Left renal cortex interstitium (tissue), 4 donors: ENCODE measurements at regions not wholly inside any gene's neighbourhood (a gene's known extent, or its start where the extent isn't known, plus 50 kb on each side); places are given as distances from the start of the nearest gene placed in this dataset.

Experiments
- DNase-seq, 4 donors: peaks; one replicate each; pipeline ENCODE4 v3.0.0-alpha.2; 2013; ENCODE audit warnings: low read depth in 4 of 4, low spot score in 2 of 4, missing footprints in 1 of 4

DNA sequence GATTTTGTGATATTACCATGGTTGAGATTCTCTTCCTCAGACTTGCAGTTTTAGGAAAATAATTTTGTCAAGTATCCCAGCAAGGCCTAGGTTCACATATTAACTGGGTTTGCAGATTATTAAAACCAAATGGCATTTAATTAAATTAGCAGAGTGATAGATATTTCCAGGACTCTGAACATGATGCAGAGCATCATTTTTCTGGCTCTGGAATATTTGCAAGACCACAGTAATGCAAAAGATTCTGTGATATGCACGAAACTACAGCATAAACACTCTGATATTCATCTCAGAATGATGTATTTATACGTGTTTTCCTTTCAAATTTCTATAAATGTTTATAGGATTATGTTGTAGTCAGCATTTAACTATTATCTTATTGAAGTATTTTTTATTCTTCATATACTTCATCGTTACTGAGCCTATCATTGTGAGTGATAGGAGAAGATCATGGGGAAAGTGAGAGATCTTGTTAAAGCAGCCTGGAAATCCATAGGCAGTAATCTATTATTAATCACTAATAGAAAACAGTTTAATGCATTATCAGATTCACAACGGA is 1245.6 kb downstream of the OTOL1 start:
- no peak for DNase-seq

DNA sequence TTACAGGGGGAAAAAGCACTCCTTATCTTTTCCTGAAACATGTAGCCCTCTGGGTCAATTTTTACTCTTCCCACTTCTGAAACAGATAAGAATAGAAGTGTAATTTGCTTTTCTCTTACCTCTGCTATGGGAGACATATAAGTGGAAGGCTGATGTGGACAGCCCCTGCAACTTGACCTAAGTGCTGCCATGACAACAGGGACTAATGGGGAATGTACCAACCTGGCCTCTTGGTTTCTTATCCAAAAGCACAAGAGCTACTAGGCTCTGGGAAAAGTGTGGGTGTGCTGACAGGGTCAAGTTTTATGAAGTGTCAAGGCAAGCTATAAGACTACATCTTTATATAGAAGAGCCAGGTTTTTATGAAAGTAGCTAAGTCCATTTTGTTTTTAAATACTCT is 1246.5 kb downstream of the OTOL1 start:
- no peak for DNase-seq

DNA sequence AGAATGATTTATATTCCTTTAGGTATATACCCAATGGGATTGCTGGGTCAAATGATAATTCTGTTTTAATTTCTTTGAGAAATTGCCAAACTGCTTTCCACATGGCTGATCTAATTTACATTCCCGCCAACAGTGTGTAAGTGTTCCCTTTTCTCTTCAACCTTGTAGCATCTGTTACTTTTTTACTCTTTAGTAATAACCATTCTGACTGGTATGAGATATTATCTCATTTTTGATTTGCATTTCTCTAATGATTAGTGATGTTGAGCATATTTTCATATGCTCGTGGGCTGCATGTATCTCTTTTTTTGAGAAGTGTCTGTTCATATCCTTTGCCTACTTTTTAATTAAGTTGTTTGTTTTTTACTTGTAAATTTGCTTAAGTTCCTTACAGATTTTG is 1264.2 kb downstream of the OTOL1 start:
- DNase-seq, result no peak

DNA sequence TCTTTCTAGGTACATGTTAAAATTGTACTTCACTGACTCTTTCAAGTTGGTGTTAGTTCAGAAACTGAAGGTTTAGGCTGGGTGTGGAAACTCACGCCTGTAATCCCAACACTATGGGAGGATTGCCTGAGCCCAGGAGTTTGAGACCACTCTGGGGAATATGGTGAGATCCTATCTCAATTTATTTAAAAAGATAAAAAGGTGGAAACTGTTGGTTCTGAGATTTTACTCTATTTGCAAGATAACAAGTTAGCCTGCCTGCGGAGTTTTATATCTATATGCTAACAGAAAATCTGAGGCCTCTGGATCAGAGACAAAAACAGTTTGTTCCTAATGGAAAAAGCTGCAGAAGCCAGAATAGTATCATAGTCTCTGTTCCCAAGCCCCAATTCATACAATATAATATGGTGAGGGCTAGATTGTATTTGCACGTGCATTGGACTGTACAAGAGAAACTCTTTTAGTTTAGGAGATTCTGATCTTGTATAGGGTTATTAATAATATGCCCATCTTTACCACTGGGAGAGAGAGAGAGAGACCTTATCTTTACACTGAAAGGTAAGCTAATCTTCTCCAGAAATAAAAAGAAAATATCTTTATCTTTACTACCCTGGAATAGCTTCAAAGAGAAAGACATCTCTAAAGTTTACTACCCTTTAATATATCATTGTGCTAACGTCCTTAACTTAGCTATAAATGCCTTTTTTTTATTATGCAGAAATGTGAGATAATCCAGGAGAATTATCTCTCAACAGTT is 1267.6 kb downstream of the OTOL1 start:
- peak in 1 of 4 donors; percentile 0 for DNase-seq

DNA sequence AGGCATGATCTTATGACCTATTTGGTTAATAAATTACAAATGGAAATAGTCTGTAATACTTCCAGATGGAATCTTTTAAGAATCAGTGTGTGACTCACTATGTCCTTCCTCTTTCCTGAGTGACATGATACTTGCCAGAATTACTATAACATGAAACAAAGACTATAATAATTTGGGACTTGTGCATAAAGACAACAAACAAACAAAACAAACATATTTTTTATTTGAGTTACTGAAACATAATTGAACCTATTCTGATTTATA is 1268.1 kb downstream of the OTOL1 start:
- DNase-seq, result no peak

DNA sequence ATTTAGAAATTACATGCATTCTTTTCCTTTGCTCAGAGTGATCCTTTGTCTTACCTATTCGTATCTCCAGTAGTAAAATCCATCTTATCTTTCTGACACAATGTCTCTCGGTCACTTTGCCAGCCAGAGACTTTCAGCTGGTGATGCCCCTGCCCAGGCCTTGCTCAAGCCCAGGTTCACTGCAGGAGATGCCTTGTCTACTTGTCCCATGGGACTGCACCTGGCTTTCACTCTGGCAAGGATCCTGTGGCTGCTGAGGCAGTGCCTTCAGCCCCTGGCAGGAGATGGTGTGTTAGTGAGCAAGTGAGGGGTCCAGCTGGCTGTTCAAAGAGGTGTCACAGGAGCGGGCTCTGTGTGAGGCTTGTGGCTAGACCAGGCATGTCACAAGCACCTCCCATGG is 1268.9 kb downstream of the OTOL1 start:
- no peak for DNase-seq

DNA sequence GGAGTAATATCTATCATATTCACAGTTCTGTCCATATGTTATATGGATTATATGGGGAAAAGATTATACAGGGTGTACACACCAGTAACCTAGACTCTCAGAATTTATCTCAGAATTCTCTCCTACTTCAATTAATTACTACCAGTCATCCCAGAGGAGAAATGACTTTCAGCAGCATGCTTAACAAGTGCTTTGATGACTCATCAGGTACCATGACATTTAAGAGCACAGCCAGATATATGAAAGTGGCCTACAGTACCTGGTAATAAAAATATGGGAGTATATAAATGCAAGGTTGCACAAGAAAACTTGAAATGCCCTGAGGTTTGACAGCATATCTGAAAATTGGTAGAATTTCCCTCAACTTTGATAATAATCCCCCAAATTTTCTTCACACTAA is 1273.0 kb downstream of the OTOL1 start:
- no peak for DNase-seq

DNA sequence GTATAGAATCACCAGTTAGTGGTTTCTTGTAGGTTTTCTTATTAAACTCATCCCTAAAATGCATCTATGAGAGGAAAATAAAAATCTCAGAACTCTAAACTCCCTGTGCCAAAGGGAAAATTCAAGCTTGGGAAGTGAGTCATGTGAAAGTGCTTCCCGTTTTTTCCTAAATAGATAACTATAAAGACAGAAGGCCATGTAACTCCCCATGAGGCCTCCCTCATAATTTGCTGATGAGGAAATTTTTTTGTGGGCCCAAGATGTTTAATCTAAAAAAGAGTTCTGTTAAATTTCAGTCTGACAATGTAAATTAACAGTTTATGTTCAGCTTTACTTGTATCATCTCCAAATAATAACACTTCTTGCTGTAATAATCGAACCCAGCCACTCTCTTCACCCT is 1273.9 kb downstream of the OTOL1 start:
- DNase-seq, result no peak

DNA sequence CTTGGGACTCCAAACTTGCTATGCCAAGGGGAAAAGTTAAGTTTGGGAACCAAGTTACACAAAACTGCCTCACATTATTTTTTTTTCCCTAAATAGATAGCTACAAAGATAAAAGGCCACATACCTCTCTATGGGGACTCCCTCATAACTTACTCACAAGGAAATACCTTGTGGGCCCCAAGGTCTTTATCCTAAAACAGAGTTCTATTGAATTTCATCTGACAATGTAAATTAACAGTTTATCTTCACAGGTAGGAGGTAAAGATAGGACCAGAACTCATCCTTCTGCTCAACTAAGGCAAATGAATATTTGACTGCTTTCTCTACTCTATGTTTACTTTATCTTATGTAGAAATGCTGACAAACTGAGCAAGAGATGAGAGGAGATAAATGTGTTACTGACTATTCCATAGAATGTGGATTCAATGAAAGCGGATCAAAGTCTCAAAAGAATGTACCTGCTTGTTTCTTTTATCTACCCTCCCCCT is 1278.0 kb downstream of the OTOL1 start:
- DNase-seq, result no peak

DNA sequence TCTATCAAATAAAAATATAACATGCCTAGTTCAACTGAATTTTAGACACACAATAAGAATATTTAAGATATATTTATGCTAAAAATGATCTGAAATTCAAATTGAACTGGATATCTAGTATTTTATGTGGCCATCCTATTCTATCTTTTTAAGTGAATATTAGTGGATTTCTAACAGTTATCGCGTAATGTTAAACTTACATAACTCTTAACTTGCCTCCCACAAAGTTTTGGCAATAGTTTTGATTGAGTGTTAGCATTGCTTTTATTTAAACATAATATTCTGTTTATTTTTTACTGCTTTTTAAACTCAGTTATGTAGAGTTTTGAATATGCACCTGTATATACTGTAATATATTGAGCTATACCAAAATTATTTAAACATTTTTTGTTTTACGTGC is 1279.5 kb downstream of the OTOL1 start:
- DNase-seq, result no peak

DNA sequence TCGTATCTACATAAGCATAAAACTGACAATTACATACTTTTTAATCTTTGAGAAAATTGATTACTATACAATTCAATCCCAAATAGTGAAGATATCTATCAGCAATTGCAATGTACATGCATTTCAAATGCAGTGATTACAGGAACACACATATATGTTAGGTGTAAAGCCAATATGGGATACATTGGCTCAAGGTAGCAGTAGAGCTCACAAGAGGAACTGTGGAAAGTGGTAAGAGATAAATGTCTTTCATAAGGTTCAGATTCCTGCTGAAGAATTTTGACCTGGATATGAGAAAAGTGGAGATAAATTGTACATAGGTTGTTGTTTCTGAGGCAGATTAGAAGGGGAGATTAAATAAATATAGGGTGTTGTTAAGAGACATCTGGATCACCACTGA is 1280.5 kb downstream of the OTOL1 start:
- DNase-seq, result no peak

DNA sequence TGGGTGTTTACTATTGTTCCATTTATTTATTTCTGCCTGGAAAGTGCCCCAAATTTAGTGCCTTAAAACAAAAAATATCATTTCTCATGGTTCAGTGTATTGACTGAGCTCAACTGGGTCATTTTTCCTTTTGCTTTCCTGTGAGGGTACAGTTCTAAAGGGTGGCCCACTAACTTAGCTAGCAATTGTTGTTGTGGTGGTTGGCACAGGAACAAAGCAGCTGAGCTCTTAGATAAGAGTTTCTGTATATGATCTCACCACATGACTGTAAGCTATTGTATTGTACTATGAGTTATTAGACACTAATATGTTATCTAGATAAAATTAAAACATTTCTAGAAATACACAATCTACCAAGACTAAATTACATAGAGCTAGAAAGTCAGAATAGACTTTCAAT is 1283.7 kb downstream of the OTOL1 start:
- DNase-seq, result no peak

DNA sequence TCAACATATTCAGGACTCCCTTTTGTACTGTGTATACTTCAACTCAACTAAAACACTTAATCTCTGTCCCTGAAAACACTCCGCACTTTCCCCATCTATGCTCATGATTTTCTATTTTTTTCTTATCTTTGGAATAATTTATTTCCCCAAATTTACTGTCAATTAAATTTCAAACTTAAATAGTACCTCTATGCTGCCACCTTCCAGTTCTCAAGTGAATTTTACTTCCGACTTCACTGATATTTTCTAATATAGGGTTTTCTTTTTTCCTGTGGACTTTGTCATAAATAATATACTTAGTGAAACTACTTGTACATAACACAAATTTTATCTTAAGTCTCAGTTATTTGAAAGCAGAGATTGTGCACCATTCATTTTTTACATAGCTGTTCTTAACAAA is 1303.3 kb downstream of the OTOL1 start:
- DNase-seq, result no peak

DNA sequence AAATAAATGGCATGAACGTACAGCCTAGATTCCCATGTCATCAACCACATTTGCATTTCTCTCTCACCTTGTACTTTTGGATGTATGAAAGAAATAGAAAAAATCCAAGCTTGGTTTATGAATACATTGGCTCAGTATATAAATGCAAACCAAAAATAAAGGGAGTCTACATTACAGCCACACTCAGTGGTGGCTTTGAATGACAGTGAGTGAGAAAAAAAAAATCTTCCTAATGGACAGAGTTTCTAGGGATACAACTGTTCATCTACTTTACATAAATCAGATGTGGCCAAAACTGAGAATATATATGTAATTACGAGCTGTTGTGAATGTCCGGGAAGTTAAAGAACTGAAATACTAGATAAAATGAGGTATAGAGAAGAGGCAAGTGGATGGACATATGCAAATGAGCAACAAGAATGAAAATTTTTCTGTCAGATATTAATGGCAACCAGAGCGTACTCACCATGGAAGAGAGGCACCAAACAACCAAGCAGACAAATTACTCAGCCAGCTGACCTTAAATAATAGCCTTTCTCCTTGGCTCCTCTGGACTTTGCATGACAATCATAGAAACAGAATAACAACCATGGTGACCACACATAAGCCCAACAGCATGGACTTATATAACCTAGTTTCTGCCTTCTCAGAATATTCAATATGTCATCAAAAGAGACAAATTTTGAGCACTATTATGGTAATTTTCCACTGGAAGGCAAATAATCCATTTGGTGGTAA is 1305.8 kb downstream of the OTOL1 start:
- no peak for DNase-seq

DNA sequence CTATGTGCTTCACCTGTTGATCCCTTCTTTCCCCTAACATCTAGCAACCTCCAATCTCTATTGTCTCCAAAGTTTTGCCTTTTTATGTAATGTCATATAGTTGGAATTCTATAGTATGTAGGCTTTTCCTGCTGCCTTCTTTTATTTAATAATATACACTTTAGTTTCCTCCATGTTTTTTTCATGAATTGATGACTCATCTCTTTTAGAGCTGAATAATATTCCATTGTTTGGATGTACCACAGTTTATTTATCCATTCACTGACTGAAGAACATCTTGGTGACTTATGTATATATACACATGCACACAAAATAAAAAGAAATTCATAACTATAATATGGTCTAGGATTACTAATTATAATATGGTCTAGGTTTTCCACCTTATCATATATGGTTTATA is 1314.2 kb downstream of the OTOL1 start:
- no peak for DNase-seq

DNA sequence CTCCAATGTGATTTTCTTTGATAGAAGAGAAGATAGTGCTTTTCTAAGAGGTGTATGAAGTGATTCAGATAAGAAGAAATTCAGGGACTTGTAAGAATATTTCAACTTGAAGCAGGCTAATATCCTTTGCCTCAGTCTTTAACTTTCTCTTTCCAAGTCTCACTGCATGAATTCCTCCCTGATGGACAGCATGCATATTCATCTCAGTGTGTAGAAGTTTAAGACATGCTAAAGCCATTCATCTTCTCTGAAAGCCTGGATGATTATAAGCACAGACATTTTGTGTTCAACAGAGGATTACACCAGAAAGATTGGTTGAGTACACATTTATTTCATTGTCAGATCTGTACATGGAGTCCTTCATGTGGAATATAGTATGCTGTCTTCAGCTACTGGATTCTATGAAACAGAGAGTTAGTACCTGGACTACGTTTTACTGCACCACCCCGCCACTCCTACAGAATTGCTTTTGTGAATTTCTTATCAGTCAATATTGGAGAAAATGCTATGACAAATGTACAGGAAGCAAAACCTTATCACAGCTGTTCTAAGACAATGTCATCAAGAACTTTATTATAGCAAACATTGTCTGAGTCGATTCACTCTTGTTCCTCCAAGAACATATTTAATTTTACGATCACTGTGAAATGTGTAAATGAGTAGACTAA is 1346.1 kb downstream of the OTOL1 start:
- DNase-seq, result no peak

DNA sequence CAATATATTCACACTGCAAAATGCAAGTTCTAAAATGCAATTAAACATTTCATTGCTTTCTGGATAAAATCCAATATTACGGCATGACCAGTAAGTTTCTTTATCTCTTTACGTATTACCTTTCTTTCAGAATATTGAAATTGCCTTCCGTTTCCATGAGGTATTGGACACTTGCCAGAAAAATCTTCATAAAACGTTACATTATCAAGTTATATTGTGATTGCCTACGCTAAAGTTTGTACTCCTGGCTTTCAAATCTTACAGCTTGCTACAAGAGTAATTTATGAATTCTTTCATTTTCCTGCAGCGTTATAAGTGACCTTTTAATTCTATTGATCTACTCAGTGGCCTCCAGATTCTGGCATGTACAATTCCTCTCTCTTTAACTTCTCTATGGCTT is 1349.3 kb downstream of the OTOL1 start:
- DNase-seq, result no peak

DNA sequence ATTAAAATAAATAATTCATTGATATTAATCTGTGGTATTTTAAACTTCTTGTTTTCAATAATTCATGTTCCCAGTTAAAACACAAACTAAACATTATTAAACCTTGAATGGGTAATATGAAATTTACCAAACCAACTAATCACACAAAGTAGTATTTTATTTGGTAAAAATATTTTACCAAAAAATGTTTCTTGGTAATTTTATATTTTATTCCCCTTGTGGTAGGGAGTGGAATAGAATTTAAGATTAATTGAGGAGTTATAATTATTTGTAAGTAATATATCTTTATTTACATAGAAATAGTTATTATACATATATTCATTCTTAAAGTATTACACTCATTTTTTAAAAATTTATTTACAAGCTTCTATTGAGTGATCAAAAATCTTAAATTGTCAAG is 1350.9 kb downstream of the OTOL1 start:
- no peak for DNase-seq

DNA sequence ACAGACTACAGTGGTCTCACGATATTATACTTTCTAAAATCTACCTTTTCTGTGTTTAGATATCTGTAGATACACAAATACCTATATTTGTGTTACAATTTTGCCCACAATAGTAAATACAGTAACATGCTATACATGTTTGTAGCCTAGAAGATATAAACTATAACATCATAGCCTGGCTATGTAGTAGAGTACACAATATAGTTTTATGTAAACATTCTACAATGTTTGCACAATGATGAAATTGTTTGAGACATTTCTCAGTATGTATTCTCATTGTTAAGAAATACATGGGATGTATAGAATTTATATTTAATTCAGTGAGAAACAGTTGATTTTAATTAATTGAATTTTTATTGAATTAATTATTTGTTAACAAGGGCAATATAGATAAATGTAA is 1367.0 kb downstream of the OTOL1 start:
- DNase-seq, result no peak

DNA sequence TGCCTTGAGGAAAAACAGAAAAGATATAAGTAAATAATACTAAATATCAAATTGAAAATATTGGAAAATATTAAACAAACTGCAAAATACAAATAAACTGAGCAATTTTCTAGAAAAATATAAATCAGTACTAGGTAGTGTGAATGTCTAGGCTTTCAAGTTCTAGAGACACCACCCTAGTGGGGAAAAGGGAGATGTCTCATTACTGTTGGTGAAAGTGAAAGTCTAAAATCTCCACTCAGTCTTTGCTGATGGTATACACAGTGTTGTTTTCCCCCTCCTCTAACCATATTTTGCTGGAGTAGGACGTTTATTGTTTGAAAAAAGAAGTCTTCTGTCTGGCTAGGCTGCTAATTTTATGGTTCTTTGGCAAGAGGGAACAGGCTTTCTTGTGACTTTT is 1368.9 kb downstream of the OTOL1 start:
- DNase-seq, result no peak

DNA sequence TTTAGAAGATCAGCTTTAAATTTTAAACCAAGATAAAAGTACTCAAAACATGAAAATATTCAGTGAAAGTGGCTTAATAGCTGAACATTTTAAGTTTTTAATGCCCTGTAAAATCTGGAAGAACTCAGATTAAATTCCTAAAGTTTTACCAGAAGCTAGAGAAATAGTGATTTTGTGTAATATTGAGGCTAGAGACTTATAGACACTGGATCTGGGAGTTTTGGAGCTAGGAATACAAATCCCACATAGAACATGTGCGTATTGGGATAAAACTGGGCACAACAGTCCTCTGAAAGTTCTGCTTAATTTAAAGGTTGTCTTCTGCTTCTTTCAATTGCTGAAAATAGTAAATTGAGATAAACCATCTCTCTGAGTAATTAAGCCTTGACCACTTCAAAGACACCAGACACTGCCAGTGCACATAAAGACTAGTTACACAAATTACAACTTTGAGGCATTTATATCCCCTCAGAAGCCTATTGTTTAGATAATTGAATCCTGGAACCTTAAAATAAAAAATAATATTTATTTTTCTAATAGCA is 1382.5 kb downstream of the OTOL1 start:
- DNase-seq, result no peak
